ENCODE measurements at regions not wholly inside any gene's neighbourhood (a gene's known extent, or its start where the extent isn't known, plus 50 kb on each side); places are given as distances from the start of the nearest gene placed in this dataset.

GRCh38 chr2:234272069-234272850, 221.8 kb downstream of the SPP2 start:
- TF ChIP-seq CTCF (conservative IDR thresholded peaks at IDR 0.05; ENCODE audit: low read depth, low read length), result no peak
- no peak overlapping the region for H3K4me3 ChIP-seq (ENCODE audit: low read length)
- no peak for DNase-seq (ENCODE audit: low read depth)

- DNase-seq (ENCODE audit: low read depth), result no peak
- H3K4me3 ChIP-seq (ENCODE audit: low read length), result no peak overlapping the region
- peak; percentile 5 for TF ChIP-seq CTCF (conservative IDR thresholded peaks at IDR 0.05; ENCODE audit: low read depth, low read length)
Observed at GRCh38 chr2:234271338-234271737, 220.8 kb downstream of the SPP2 start.

- no peak overlapping the region for H3K4me3 ChIP-seq (ENCODE audit: low read length)
- DNase-seq (ENCODE audit: low read depth), result no peak
- no peak for TF ChIP-seq CTCF (conservative IDR thresholded peaks at IDR 0.05; ENCODE audit: low read depth, low read length)
Observed at GRCh38 chr2:234269769-234270204, 219.3 kb downstream of the SPP2 start.

- DNase-seq (ENCODE audit: low read depth), result no peak
- TF ChIP-seq CTCF (conservative IDR thresholded peaks at IDR 0.05; ENCODE audit: low read depth, low read length), result no peak
Observed at GRCh38 chr2:234267534-234267933, 217.0 kb downstream of the SPP2 start.

GRCh38 chr2:234266952-234267351, 216.4 kb downstream of the SPP2 start:
- TF ChIP-seq CTCF (conservative IDR thresholded peaks at IDR 0.05; ENCODE audit: low read depth, low read length), result no peak
- H3K4me3 ChIP-seq (ENCODE audit: low read length), result no peak overlapping the region
- no peak for DNase-seq (ENCODE audit: low read depth)

More at GRCh38 chr2:234267534-234267933, 217.0 kb downstream of the SPP2 start:
- H3K4me3 ChIP-seq (ENCODE audit: low read length), result no peak overlapping the region

- H3K4me3 ChIP-seq (ENCODE audit: low read length), result no peak overlapping the region
- DNase-seq (ENCODE audit: low read depth), result no peak
- no peak for TF ChIP-seq CTCF (conservative IDR thresholded peaks at IDR 0.05; ENCODE audit: low read depth, low read length)
Observed at GRCh38 chr2:234265206-234265605, 214.7 kb downstream of the SPP2 start.

- no peak for TF ChIP-seq CTCF (conservative IDR thresholded peaks at IDR 0.05; ENCODE audit: low read depth, low read length)
- DNase-seq (ENCODE audit: low read depth), result no peak
- H3K4me3 ChIP-seq (ENCODE audit: low read length), result no peak overlapping the region
Observed at GRCh38 chr2:234261736-234262135, 211.2 kb downstream of the SPP2 start.
